Spleen (tissue), 11 donors: ENCODE measurements at regions not wholly inside any gene's neighbourhood (a gene's known extent, or its start where the extent isn't known, plus 50 kb on each side); places are given as distances from the start of the nearest gene placed in this dataset.
"Not testable (repeated sequence)": the region's sequence is repeated elsewhere in the genome, so short reads cannot be mapped to it uniquely, and the experiment has no call there.

Experiments
- DNase-seq: peaks from one replicate; pipeline ENCODE4 v3.0.0-alpha.2; 2020
- H3K27ac ChIP-seq, 8 donors: fragments of 200-600 bp; sonication (generic) in 7 of 8; 1 replicate in 4 of 8; 2 replicates in 4 of 8; pipeline versions ENCODE4 v1.5.0 to v1.8.0; 2016 to 2021; ENCODE audit warnings: inconsistent platforms in 4 of 8, mild to moderate bottlenecking in 4 of 8, moderate library complexity in 1 of 8
- H3K27me3 ChIP-seq, 7 donors: fragments of 200-600 bp; sonication (generic) in 6 of 7; replicated peaks in 1 of 7; 1 replicate in 4 of 7; 2 replicates in 3 of 7; pipeline versions ENCODE4 v1.5.0 to v1.8.0; 2016 to 2021; ENCODE audit warnings: inconsistent platforms in 3 of 7, mild to moderate bottlenecking in 1 of 7
- H3K36me3 ChIP-seq, 6 donors: fragments of 200-600 bp; sonication (generic) in 5 of 6; 1 replicate in 4 of 6; 2 replicates in 2 of 6; pipeline versions ENCODE4 v1.5.0 to v1.8.0; 2016 to 2021; ENCODE audit warnings: inconsistent platforms in 2 of 6
- H3K4me1 ChIP-seq, 6 donors: fragments of 200-600 bp; sonication (generic) in 5 of 6; 1 replicate in 3 of 6; 2 replicates in 3 of 6; pipeline versions ENCODE4 v1.5.0 to v1.8.0; 2016 to 2021; ENCODE audit warnings: inconsistent platforms in 3 of 6
- H3K4me3 ChIP-seq, 8 donors: fragments of 200-600 bp; sonication (generic) in 7 of 8; 1 replicate in 4 of 8; 2 replicates in 4 of 8; pipeline versions ENCODE4 v1.5.0 to v1.8.0; 2016 to 2021; ENCODE audit warnings: inconsistent platforms in 4 of 8, mild to moderate bottlenecking in 4 of 8, moderate library complexity in 2 of 8
- H3K9me3 ChIP-seq, 8 donors: fragments of 200-600 bp; sonication (generic) in 7 of 8; 1 replicate in 4 of 8; 2 replicates in 4 of 8; pipeline versions ENCODE4 v1.5.0 to v1.8.0; 2016 to 2021; ENCODE audit warnings: inconsistent platforms in 4 of 8
- CTCF ChIP-seq, 11 experiments: fragments of 200-600 bp in 7 of 11; fragments of 450-650 bp in 4 of 11; sonication (generic) in 4 of 11; IDR thresholded peaks in 8 of 11; conservative IDR thresholded peaks in 3 of 11; 1 replicate in 7 of 11; 2 replicates in 4 of 11; pipeline versions ENCODE4 v1.4.0 to v1.8.0; 2016 to 2021; ENCODE audit warnings: antibody characterized with exemption in 11 of 11, inconsistent platforms in 4 of 11, mild to moderate bottlenecking in 1 of 11
- POLR2A ChIP-seq, 3 donors: fragments of 450-650 bp; IDR thresholded peaks; one replicate each; pipeline ENCODE4 v1.5.1; 2017; ENCODE audit warnings: antibody characterized with exemption in 3 of 3, mild to moderate bottlenecking in 1 of 3
- POLR2AphosphoS5 ChIP-seq, 3 donors: sonication (generic); formaldehyde crosslinking; IDR thresholded peaks; one replicate each; pipeline ENCODE4 v1.5.1; 2017; ENCODE audit warnings: antibody characterized with exemption in 3 of 3
- WGBS, 5 donors: extraction: QIAGEN DNeasy Blood & Tissue Kit in 3 of 5; methylation state at CpG; one replicate each; pipeline versions ENCODE4 v1.1.5 to v1.1.7; 2013 to 2018; 5-methylcytosine and 5-hydroxymethylcytosine counted together
- intact Hi-C: fragments of 100-400 bp; cut with DNase I; formaldehyde crosslinking; loops from one replicate; pipeline ENCODE4 v1.15.0; 2023; ENCODE audit warnings: low total_unique reads
- donor health status: healthy with polysubstance abuse.
- donor health status: DM: no; HTN: no; CAD: no; lungs with moderate emphysema.
- donor health status: DM: no; HTN: no; CAD: no.
- donor health status: Bipolar disorder and iron deficiency.
- donor health status: healthy.
- donor health status: DM: no; HTN: no; CAD: no.
- donor health status: DM: yes; HTN: yes; CAD: no.

DNA sequence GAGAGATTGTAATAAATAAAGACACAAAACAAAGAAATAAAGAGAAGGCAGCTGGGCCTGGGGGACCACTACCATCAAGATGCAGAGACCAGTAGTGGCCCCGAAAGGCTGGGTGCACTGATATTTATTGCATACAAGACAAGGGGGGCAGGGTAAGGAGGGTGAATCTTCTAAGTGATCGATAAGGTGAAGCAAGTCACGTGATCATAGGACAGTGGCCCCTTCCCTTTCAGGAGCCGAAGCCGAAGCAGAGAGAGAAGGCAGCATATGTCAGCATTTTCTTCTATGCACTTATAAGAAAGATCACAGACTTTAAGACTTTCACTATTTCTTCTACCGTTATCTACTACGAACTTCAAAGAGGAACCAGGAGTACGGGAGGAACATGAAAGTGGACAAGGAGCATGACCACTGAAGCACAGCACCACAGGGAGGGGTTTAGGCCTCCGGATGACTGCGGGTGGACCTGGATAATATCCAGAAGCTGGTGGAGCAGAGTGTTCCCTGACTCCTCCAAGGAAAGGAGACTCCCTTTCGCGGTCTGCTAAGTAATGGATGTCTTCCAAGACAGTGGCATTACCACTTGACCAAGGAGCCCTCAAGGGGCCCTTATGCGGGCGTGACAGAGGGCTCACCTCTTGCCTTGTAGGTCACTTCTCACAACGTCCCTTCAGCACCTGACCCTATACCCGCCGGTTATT, 126.4 kb downstream of the RBM46 start:
- H3K36me3 ChIP-seq, H3K9me3 ChIP-seq, H3K27me3 ChIP-seq, H3K4me3 ChIP-seq, H3K27ac ChIP-seq, intact Hi-C loops, H3K4me1 ChIP-seq, DNase-seq: not testable (repeated sequence)
- 86 to 91% (median 87%) methylated on average over 17 of the region's 17 CpGs for WGBS, 5 donors

DNA sequence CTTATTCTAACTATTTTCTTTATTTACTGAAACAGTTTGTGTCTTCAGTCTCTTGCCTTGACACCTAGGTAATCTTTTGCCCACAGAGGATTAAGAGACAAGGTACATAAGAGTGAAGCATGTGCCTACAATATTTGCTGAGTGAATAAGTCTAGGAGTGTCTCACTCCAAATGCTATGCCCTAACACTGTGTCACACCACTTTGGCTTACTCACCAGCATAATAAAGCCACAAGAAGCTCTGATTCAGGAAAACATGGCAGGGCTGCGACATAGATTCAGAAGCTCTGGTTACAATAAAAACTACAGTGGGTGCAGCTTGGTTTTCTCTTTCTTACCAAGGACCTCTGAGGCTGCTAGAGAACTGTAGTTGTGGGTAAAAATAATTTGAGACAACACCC, 127.1 kb downstream of the RBM46 start:
- intact Hi-C loops: no loop called here
- DNase-seq: no peak
- Histone ChIP-seq H3K27me3 (no peaks in the 10 kb centered on the region), H3K9me3 (peaks cover 0 to 5% (median 0%) of the 10 kb centered on the region in 8 donors), H3K36me3 (no peaks in the 10 kb centered on the region), H3K4me3 (no peak overlapping the region), H3K27ac (no peak overlapping the region), H3K4me1 (no peaks in the 10 kb centered on the region)
- TF ChIP-seq POLR2A (IDR thresholded peaks at IDR 0.05): no peak
- TF ChIP-seq POLR2AphosphoS5 (IDR thresholded peaks at IDR 0.05): no peak
- TF ChIP-seq CTCF (IDR thresholded peaks at IDR 0.05 in 8 of 11, conservative IDR thresholded peaks at IDR 0.05 in 3 of 11): no peak
- WGBS, 5 donors: 80 to 93% (median 88%) methylated on average over 1 of the region's 1 CpG

DNA sequence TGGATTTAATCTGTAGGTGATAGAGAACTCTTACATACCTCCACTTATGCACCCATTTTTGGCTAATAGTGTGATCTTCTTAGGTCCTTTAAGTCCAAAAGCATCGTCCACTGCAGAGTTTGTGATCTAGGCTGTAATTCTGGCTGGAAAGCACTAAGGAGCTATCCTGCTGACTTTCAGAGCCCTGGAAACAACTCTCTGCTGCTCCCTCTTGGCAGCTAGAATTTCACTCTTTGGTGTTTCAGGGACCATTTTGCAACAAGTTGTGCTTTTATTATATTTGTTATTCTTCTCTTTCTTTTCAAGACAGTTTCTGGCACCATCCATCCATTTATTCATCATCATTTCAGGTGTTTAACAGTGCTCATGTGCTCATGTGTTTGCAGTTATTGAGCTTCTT, 130.0 kb downstream of the RBM46 start:
- Histone ChIP-seq H3K27ac (no peak overlapping the region), H3K36me3 (no peaks in the 10 kb centered on the region), H3K27me3 (no peaks in the 10 kb centered on the region), H3K4me1 (no peaks in the 10 kb centered on the region), H3K4me3 (no peak overlapping the region), H3K9me3 (peaks cover 0 to 3% (median 0%) of the 10 kb centered on the region in 8 donors)
- intact Hi-C loops: no loop called here
- no peak for DNase-seq
- WGBS, 5 donors: 59 to 74% (median 62%) methylated on average over 1 of the region's 1 CpG
- TF ChIP-seq CTCF (IDR thresholded peaks at IDR 0.05 in 8 of 11, conservative IDR thresholded peaks at IDR 0.05 in 3 of 11) (no peak), POLR2A (IDR thresholded peaks at IDR 0.05) (no peak), POLR2AphosphoS5 (IDR thresholded peaks at IDR 0.05) (no peak)

DNA sequence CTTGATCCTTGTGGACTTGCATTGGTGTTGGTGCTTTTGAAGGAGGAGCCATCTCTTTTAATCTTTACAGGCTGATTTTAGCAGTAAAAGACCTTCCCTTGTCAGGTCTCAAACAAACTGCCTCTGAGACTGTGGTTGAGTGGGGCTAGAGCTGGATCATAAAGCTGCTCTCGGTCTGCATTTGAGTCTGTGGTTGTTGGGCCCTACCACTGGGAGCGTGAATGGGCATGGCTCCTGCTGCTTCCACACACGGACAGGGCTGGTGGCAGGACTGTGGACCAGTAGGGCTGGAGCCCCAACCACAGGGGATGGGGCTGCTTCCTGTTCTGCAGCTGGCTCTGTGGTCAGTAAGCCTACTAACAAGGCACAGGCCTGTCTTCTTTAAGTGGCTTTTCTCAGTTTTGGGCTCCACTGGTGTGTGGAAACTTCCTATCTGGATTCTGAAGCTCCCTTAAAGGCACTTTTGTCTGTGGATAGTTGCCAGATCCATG, 130.6 kb downstream of the RBM46 start:
- intact Hi-C loops: no loop called here
- H3K4me1 ChIP-seq: no peaks in the 10 kb centered on the region
- no peak overlapping the region for H3K27ac ChIP-seq
- 46 to 72% (median 63%) methylated on average over 3 of the region's 3 CpGs for WGBS, 5 donors
- TF ChIP-seq POLR2A (IDR thresholded peaks at IDR 0.05) (no peak), POLR2AphosphoS5 (IDR thresholded peaks at IDR 0.05) (no peak), CTCF (IDR thresholded peaks at IDR 0.05 in 8 of 11, conservative IDR thresholded peaks at IDR 0.05 in 3 of 11) (no peak)
- H3K4me3 ChIP-seq: no peak overlapping the region
- H3K27me3 ChIP-seq: no peaks in the 10 kb centered on the region
- H3K9me3 ChIP-seq: no peaks in the 10 kb centered on the region
- H3K36me3 ChIP-seq: no peaks in the 10 kb centered on the region
- no peak for DNase-seq
